Uterus (tissue), 3 donors: ENCODE measurements at regions not wholly inside any gene's neighbourhood (a gene's known extent, or its start where the extent isn't known, plus 50 kb on each side); places are given as distances from the start of the nearest gene placed in this dataset.

ENCODE experiments used
- DNase-seq, 2 donors: peaks; one replicate each; pipeline ENCODE4 v3.0.0-alpha.2; 2019 to 2020
- H3K27ac ChIP-seq, 2 donors: fragments of 200-600 bp; sonication (generic); 1 replicate in 1 of 2; 2 replicates in 1 of 2; pipeline ENCODE4 v1.5.1; 2016 to 2018
- H3K27me3 ChIP-seq, 2 donors: fragments of 200-600 bp; sonication (generic); one replicate each; pipeline ENCODE4 v1.5.1; 2018 to 2019; ENCODE audit warnings: control low read depth in 1 of 2
- H3K36me3 ChIP-seq, 2 donors: fragments of 200-600 bp; sonication (generic); one replicate each; pipeline ENCODE4 v1.5.1; 2019; ENCODE audit warnings: control low read depth in 1 of 2
- H3K4me1 ChIP-seq, 2 donors: fragments of 200-600 bp; sonication (generic); one replicate each; pipeline ENCODE4 v1.5.1; 2018 to 2019; ENCODE audit warnings: control low read depth in 1 of 2
- H3K4me3 ChIP-seq, 2 donors: fragments of 200-600 bp; sonication (generic); 1 replicate in 1 of 2; 2 replicates in 1 of 2; pipeline ENCODE4 v1.5.1; 2018 to 2019; ENCODE audit warnings: mild to moderate bottlenecking in 1 of 2
- H3K9me3 ChIP-seq, 2 donors: fragments of 200-600 bp; sonication (generic); one replicate each; pipeline ENCODE4 v1.5.1; 2019; ENCODE audit warnings: control low read depth in 1 of 2
- POLR2A ChIP-seq, 2 donors: fragments of 450-650 bp; IDR thresholded peaks; one replicate each; pipeline ENCODE4 v1.6.1; 2016; ENCODE audit warnings: antibody characterized with exemption in 2 of 2, mild to moderate bottlenecking in 1 of 2, moderate library complexity in 1 of 2
- intact Hi-C: fragments of 100-400 bp; cut with DNase I; formaldehyde crosslinking; loops from one replicate; pipeline ENCODE4 v1.15.1; 2023; ENCODE audit warnings: low total_unique reads
- TF ChIP-seq, protein P1 (sequence below), 4 experiments: fragments of 200-600 bp in 2 of 4; fragments of 450-650 bp in 2 of 4; sonication (generic) in 2 of 4; IDR thresholded peaks; one replicate each; pipeline ENCODE4 v1.5.1; 2016 to 2019; ENCODE audit warnings: antibody characterized with exemption in 4 of 4, mild to moderate bottlenecking in 2 of 4, moderate library complexity in 1 of 4
- donor health status: DM: yes; HTN: yes; CAD: no.

DNA sequence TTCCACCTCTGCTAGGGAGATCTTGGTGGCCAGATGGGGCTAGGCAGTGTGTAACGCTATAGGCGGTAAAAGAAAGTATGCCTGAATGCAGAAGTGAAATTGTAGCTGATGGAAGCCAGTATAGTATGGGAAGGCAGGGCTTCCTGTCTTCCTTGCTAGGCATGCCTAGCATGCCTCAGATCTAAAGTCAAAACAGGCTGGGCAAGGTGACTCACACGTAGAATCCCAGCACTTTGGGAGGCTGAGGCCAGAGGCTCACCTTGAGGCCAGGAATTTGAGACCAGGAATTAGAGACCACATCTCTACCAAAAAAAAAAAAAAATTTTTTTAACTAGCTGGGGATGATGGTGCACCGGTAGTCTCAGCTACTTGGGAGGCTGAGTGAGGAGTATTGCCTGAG, 281.7 kb upstream of the MTNR1B start:
- intact Hi-C loops: no loop called here
- DNase-seq: no peak
- H3K27me3 ChIP-seq: no peaks in the 10 kb centered on the region

GRCh38 chr11:92688416-92688815, 281.0 kb upstream of the MTNR1B start:
- H3K27ac ChIP-seq: no peak overlapping the region
- H3K9me3 ChIP-seq: no peaks in the 10 kb centered on the region
- H3K36me3 ChIP-seq: no peaks in the 10 kb centered on the region
- TF ChIP-seq POLR2A (IDR thresholded peaks at IDR 0.05): no peak
- H3K4me1 ChIP-seq: no peaks in the 10 kb centered on the region
- no peak overlapping the region for H3K4me3 ChIP-seq
- intact Hi-C loops: no loop called here
- no peak for DNase-seq
- no peaks in the 10 kb centered on the region for H3K27me3 ChIP-seq

More for the DNA sequence above, 281.7 kb upstream of the MTNR1B start:
- no peak for TF ChIP-seq POLR2A (IDR thresholded peaks at IDR 0.05)
- TF ChIP-seq, protein P1, sequence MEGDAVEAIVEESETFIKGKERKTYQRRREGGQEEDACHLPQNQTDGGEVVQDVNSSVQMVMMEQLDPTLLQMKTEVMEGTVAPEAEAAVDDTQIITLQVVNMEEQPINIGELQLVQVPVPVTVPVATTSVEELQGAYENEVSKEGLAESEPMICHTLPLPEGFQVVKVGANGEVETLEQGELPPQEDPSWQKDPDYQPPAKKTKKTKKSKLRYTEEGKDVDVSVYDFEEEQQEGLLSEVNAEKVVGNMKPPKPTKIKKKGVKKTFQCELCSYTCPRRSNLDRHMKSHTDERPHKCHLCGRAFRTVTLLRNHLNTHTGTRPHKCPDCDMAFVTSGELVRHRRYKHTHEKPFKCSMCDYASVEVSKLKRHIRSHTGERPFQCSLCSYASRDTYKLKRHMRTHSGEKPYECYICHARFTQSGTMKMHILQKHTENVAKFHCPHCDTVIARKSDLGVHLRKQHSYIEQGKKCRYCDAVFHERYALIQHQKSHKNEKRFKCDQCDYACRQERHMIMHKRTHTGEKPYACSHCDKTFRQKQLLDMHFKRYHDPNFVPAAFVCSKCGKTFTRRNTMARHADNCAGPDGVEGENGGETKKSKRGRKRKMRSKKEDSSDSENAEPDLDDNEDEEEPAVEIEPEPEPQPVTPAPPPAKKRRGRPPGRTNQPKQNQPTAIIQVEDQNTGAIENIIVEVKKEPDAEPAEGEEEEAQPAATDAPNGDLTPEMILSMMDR (IDR thresholded peaks at IDR 0.05): no peak
- Histone ChIP-seq H3K36me3 (no peaks in the 10 kb centered on the region), H3K4me1 (no peaks in the 10 kb centered on the region), H3K27ac (no peak overlapping the region), H3K4me3 (no peak overlapping the region), H3K9me3 (no peaks in the 10 kb centered on the region)

DNA sequence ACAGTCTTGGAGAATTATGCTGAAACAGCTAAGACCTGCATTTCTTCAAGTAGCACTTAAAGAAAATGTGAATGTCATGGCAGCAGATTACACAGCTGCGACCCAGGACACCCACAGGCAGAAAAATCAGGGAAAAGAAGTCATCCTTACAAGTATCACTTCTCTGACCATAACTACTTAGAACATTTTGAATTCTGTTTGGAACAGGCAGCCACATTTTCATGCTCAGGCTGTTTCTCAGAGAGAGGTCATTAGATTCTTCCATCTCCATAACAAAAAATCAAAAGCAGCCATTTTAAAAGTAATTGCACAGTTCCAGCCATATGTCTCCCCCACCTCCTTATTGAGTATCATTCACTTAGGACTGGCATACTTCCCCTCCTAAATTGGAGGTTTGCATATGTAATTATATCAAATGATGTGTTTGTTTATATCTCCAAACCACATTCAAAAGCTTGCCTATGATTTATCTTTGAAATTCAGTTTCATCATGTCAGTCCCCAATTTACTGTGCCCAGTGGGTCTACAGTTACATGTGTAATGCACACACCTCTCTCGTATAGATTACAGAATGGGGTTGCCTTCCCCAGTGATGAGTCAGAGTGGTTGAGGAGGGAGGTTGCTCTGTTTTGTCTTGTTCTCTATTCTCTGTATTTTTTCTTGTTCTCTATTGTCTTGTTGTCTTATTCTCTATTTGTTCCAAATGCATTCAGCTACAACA, 276.5 kb upstream of the MTNR1B start:
- Histone ChIP-seq H3K27ac (no peak overlapping the region), H3K4me3 (no peak overlapping the region), H3K36me3 (no peaks in the 10 kb centered on the region), H3K4me1 (no peaks in the 10 kb centered on the region), H3K9me3 (no peaks in the 10 kb centered on the region), H3K27me3 (no peaks in the 10 kb centered on the region)
- TF ChIP-seq, protein P1 (IDR thresholded peaks at IDR 0.05): no peak
- no peak for TF ChIP-seq POLR2A (IDR thresholded peaks at IDR 0.05)
- DNase-seq: no peak
- intact Hi-C loops: no loop called here

DNA sequence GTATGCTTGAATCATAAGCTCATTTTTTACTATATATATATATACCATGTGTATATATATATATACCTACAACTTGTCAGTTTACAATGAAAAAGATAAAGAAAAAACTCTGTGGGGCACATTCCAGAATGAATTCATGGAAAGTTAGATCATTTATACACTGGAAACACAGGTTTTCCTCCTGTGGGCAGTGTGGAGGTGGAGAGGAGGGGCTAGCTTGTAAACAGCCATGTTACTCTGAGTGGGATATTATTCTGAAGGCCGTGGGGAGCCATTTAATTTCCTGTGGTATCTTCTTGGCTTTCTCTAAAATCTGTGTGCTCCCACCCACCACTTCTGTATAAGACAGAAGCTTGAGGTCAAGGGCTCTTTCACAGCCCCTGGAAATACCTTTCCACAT, 273.4 kb upstream of the MTNR1B start:
- no peaks in the 10 kb centered on the region for H3K9me3 ChIP-seq
- TF ChIP-seq POLR2A (IDR thresholded peaks at IDR 0.05): no peak
- TF ChIP-seq, protein P1 (IDR thresholded peaks at IDR 0.05): no peak
- intact Hi-C loops: no loop called here

DNA sequence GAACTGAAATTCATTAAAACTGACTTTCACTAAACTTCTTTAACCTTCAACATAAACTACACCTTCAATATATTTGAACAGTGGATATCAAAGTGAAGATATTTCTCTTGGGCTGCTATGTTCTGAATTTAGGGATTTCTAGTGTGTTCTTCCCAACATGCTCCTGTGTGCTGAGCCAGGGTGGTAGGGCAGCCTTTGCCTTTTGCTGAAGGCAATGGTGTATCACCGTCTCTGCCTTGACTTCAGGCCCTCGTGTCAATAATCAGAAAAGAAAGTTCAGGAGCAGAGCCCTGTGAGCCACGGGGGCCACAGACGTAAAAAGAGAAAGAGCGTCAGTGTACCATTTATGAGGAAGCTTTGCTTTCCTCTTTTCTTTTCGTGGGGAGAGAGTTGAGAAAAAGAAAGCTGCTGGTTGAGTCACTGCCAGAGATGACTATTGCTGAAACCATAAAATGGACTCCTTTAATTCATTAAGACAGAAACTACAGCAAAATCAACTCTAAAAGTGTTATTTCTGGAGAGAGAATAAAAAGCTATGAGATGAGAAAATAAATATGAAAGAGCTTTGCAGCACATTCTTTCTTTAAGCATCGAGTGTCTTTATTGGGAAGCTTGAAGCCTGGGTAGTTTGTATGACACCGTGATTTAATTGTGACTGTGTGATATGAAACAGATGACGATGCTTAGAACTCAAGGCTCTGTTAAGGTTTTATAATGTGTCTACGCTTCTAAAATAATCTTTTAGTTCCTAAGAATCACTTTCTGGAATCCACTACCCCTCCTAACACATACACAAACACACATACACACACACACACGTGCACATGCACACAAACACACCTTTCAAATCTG, 271.8 kb upstream of the MTNR1B start:
- Histone ChIP-seq H3K4me1 (no peaks in the 10 kb centered on the region), H3K4me3 (no peak overlapping the region), H3K36me3 (no peaks in the 10 kb centered on the region), H3K27ac (no peak overlapping the region), H3K27me3 (no peaks in the 10 kb centered on the region), H3K9me3 (no peaks in the 10 kb centered on the region)
- DNase-seq: no peak
- intact Hi-C loops: no loop called here
- no peak for TF ChIP-seq POLR2A (IDR thresholded peaks at IDR 0.05)

More for the DNA sequence above, 273.4 kb upstream of the MTNR1B start:
- no peaks in the 10 kb centered on the region for H3K36me3 ChIP-seq
- no peak overlapping the region for H3K4me3 ChIP-seq
- no peak overlapping the region for H3K27ac ChIP-seq
- H3K4me1 ChIP-seq: no peaks in the 10 kb centered on the region
- DNase-seq: no peak
- no peaks in the 10 kb centered on the region for H3K27me3 ChIP-seq

DNA sequence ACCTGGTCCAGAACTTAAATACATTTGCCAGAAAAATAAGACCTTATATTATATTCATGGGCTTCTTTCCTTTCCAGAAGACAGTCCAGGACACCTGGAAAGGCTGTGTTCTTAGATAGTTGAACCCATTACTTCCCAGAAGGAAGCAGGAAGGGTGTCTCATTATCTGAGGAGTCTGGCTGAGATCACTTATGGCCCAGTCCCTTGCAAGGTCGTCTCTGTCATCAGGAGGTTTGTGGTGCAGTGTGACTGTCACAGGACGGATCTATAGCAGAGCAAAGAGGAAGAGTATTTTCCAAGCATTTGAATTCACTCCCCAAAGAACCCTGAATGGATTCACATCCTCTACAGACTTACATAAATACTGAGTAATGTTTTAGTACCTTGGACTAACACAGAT, 270.7 kb upstream of the MTNR1B start:
- H3K9me3 ChIP-seq: no peaks in the 10 kb centered on the region
- DNase-seq: no peak
- H3K36me3 ChIP-seq: no peaks in the 10 kb centered on the region
- no peak overlapping the region for H3K27ac ChIP-seq
- H3K27me3 ChIP-seq: no peaks in the 10 kb centered on the region
- TF ChIP-seq POLR2A (IDR thresholded peaks at IDR 0.05): no peak
- TF ChIP-seq, protein P1 (IDR thresholded peaks at IDR 0.05): no peak
- H3K4me1 ChIP-seq: no peaks in the 10 kb centered on the region
- H3K4me3 ChIP-seq: no peak overlapping the region
- intact Hi-C loops: no loop called here
